Lower leg skin (tissue), 4 donors: ENCODE measurements at regions not wholly inside any gene's neighbourhood (a gene's known extent, or its start where the extent isn't known, plus 50 kb on each side); places are given as distances from the start of the nearest gene placed in this dataset.

Experiments used
- DNase-seq, 2 donors: peaks; one replicate each; pipeline ENCODE4 v3.0.0-alpha.2; 2019; ENCODE audit warnings: low spot score in 2 of 2
- H3K4me3 ChIP-seq: fragments of 200-600 bp; sonication (generic); 2 replicates; pipeline ENCODE4 v1.5.1; 2017; ENCODE audit warnings: mild to moderate bottlenecking, low read depth; ENCODE audit not compliant: poor library complexity, severe bottlenecking
- POLR2A ChIP-seq, 2 donors: fragments of 450-650 bp; IDR thresholded peaks; one replicate each; pipeline ENCODE4 v1.6.1; 2016 to 2017; ENCODE audit warnings: antibody characterized with exemption in 2 of 2, mild to moderate bottlenecking in 1 of 2, moderate library complexity in 1 of 2
- WGBS, 2 donors: methylation state at CpG; one replicate each; pipeline ENCODE4 v1.1.5; 2018; 5-methylcytosine and 5-hydroxymethylcytosine counted together
- intact Hi-C: fragments of 100-400 bp; cut with DNase I; formaldehyde crosslinking; loops from one replicate; pipeline ENCODE4 v1.15.0; 2023; ENCODE audit warnings: low total_unique reads
- TF ChIP-seq, protein P1 (sequence below), 3 donors: fragments of 450-650 bp; IDR thresholded peaks; one replicate each; pipeline ENCODE4 v1.5.1; 2016; ENCODE audit warnings: antibody characterized with exemption in 3 of 3, mild to moderate bottlenecking in 3 of 3, moderate library complexity in 2 of 3

DNA sequence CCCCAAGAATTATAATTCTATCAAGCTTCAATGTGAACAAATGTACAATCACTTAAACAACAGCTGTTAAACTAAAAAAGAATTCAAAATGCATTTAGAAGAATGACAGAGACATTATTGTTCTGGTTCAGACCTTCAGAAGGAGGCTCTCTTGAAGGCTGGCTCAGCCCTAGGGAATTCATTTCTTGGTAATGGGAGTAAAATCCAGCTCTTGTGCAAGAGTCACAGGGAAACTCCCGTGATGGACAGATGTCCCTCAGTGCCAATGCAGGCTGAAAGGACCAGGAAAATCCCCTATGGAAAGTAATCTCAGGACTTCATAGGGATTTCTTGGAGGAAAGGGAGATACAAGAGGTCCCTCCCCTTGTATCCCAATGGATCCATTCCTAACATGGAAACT is 149.9 kb upstream of the STT3B start:
- H3K4me3 ChIP-seq = no peak overlapping the region
- WGBS, 2 donors = 53 to 61% methylated on average over 1 of the region's 1 CpG
- DNase-seq = no peak
- TF ChIP-seq, protein P1, sequence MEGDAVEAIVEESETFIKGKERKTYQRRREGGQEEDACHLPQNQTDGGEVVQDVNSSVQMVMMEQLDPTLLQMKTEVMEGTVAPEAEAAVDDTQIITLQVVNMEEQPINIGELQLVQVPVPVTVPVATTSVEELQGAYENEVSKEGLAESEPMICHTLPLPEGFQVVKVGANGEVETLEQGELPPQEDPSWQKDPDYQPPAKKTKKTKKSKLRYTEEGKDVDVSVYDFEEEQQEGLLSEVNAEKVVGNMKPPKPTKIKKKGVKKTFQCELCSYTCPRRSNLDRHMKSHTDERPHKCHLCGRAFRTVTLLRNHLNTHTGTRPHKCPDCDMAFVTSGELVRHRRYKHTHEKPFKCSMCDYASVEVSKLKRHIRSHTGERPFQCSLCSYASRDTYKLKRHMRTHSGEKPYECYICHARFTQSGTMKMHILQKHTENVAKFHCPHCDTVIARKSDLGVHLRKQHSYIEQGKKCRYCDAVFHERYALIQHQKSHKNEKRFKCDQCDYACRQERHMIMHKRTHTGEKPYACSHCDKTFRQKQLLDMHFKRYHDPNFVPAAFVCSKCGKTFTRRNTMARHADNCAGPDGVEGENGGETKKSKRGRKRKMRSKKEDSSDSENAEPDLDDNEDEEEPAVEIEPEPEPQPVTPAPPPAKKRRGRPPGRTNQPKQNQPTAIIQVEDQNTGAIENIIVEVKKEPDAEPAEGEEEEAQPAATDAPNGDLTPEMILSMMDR (IDR thresholded peaks at IDR 0.05) = no peak
- TF ChIP-seq POLR2A (IDR thresholded peaks at IDR 0.05) = no peak
- intact Hi-C loops = no loop called here

DNA sequence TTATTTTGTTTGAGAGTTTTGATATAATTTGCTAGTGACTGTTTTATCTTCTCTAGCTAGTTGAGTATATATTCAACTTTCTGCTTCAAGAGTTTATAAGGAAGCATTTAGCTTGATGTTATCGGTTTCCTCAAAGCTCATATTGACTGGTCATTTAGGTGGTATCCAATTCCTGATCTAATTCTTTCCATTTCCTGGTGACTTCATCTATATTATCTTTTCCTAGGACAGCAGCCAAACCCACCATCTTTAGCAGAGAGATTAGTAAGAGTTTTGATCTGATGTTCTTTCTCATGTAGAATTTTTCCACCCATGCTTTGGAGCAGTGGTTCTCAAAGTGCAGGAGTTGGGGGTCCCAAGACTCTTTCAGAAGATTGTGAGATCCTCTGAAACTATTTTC is 148.6 kb upstream of the STT3B start:
- no peak for DNase-seq
- no peak overlapping the region for H3K4me3 ChIP-seq
- WGBS, 2 donors = 93 to 97% methylated on average over 1 of the region's 1 CpG
- intact Hi-C loops = no loop called here
- TF ChIP-seq, protein P1 (IDR thresholded peaks at IDR 0.05) = no peak
- no peak for TF ChIP-seq POLR2A (IDR thresholded peaks at IDR 0.05)

- 50 to 67% methylated on average over 1 of the region's 1 CpG for WGBS, 2 donors
These were observed 142.8 kb upstream of the STT3B start for GRCh38 chr3:31389939-31390338.

DNA sequence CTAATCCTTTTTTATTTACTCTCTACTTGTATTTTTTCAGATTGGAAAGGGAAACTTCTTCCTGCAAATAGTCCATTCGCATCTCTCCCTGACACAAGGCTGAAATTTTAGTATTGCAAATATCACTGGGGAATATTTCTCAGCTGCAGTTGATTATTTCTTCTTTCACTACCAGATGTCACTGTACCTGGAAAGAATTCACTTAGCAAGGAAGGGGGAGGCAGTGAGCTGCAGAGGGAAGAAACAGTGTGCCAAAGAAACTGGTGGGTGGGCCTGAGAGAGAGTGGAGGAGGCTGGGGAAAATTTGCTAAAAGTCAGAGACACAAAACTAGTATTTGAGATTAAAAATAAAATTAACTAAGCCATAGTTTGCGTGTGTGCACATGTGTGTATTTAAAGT is 142.3 kb upstream of the STT3B start:
- intact Hi-C loops = no loop called here
- TF ChIP-seq, protein P1 (IDR thresholded peaks at IDR 0.05) = no peak
- no peak for TF ChIP-seq POLR2A (IDR thresholded peaks at IDR 0.05)
- H3K4me3 ChIP-seq = no peak overlapping the region
- WGBS, 2 donors = 80 to 83% methylated on average over 2 of the region's 2 CpGs
- no peak for DNase-seq

More at GRCh38 chr3:31389939-31390338, 142.8 kb upstream of the STT3B start:
- DNase-seq = no peak
- intact Hi-C loops = no loop called here
- H3K4me3 ChIP-seq = no peak overlapping the region
- TF ChIP-seq, protein P1 (IDR thresholded peaks at IDR 0.05) = no peak

GRCh38 chr3:31391150-31391549 is 141.6 kb upstream of the STT3B start:
- intact Hi-C loops = no loop called here
- no peak for TF ChIP-seq POLR2A (IDR thresholded peaks at IDR 0.05)
- TF ChIP-seq, protein P1 (IDR thresholded peaks at IDR 0.05) = no peak
- 66 to 75% methylated on average over 3 of the region's 3 CpGs for WGBS, 2 donors

GRCh38 chr3:31392568-31392967 is 140.2 kb upstream of the STT3B start:
- intact Hi-C loops = no loop called here
- DNase-seq = no peak
- WGBS, 2 donors = 88 to 93% methylated on average over 2 of the region's 2 CpGs
- no peak overlapping the region for H3K4me3 ChIP-seq
- TF ChIP-seq POLR2A (IDR thresholded peaks at IDR 0.05) = no peak
- TF ChIP-seq, protein P1 (IDR thresholded peaks at IDR 0.05) = no peak

More at GRCh38 chr3:31391150-31391549, 141.6 kb upstream of the STT3B start:
- H3K4me3 ChIP-seq = no peak overlapping the region
- no peak for DNase-seq
